ENCODE measurements at regions not wholly inside any gene's neighbourhood (a gene's known extent, or its start where the extent isn't known, plus 50 kb on each side); places are given as distances from the start of the nearest gene placed in this dataset.

DNA sequence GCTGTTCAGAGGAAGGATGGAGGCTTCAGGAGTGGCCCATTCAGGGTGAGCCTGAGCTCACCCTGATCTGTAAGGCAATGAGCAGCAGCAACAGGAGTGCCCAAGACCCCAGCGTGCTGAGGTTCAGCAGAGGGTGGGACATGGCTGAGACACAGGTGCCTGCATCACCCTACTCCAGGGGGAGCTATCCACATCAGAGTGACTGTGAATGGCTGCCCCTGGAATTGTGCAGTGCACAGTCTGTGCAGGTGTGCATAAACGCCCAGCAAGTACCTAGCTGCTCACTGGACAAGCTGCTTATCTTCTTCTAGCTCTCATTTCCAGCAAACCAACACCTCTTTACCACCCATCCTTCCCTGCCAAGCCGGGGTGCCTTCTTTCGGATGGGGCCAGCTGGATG, 140.6 kb upstream of the PRMT8 start:
- TF ChIP-seq, protein P1, sequence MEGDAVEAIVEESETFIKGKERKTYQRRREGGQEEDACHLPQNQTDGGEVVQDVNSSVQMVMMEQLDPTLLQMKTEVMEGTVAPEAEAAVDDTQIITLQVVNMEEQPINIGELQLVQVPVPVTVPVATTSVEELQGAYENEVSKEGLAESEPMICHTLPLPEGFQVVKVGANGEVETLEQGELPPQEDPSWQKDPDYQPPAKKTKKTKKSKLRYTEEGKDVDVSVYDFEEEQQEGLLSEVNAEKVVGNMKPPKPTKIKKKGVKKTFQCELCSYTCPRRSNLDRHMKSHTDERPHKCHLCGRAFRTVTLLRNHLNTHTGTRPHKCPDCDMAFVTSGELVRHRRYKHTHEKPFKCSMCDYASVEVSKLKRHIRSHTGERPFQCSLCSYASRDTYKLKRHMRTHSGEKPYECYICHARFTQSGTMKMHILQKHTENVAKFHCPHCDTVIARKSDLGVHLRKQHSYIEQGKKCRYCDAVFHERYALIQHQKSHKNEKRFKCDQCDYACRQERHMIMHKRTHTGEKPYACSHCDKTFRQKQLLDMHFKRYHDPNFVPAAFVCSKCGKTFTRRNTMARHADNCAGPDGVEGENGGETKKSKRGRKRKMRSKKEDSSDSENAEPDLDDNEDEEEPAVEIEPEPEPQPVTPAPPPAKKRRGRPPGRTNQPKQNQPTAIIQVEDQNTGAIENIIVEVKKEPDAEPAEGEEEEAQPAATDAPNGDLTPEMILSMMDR (IDR thresholded peaks at IDR 0.05; ENCODE audit: low read depth, low read length, missing control alignments): no peak
- in situ Hi-C loops (cut with HindIII; ENCODE audit: low pct_ligation_motif_present, low sequenced_read_pairs): no loop called here
- Histone ChIP-seq H3K36me3 (replicated peaks) (no peaks in the 10 kb centered on the region), H3K27me3 (replicated peaks) (no peaks in the 10 kb centered on the region), H3K4me3 (ENCODE audit: low read depth, low read length) (no peak overlapping the region), H3K27ac (no peak overlapping the region)
- no peak for DNase-seq

DNA sequence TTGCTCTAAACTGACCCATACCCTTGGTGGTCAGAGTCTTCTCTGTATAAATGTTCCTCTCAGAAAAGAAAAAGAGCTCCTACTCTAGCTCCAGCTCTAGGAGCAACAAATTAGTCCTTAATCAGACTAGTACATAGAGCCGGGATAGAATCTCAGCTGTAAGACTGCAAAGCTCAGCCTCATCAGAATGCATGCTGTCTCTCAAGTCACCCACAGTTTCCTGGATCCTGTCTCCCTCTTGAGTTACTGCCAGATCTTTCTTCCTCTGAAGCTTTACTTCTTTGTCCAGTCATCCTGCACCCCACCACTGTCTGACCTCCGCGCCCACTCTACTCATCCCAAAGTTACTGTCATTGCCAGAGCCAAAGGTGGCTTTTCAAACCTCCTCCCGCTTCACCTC, 139.3 kb upstream of the PRMT8 start:
- Histone ChIP-seq H3K36me3 (replicated peaks) (no peaks in the 10 kb centered on the region), H3K27me3 (replicated peaks) (no peaks in the 10 kb centered on the region), H3K4me3 (ENCODE audit: low read depth, low read length) (no peak overlapping the region), H3K27ac (no peak overlapping the region)
- DNase-seq: no peak
- TF ChIP-seq, protein P1 (IDR thresholded peaks at IDR 0.05; ENCODE audit: low read depth, low read length, missing control alignments): no peak
- in situ Hi-C loops (cut with HindIII; ENCODE audit: low pct_ligation_motif_present, low sequenced_read_pairs): no loop called here

DNA sequence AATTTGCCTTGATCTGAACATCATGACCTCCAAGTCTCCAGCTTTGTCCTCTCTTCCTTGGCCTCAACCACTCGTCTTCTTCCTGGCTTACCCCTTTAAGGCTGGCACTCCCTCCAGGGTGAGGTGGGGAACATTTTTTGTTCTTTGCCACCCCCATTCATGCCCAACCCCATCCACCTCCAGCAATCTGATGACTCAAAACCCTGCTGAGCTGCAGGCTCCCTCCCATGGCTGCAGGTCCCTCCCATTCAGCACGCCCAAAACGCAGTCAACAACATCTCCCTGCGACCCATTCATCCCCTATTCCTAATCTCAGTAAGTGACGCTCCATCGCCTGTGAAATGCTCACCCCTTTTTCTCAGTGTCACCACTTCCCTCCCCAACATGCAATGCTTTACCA, 138.8 kb upstream of the PRMT8 start:
- Histone ChIP-seq H3K27me3 (replicated peaks) (no peaks in the 10 kb centered on the region), H3K27ac (no peak overlapping the region), H3K36me3 (replicated peaks) (no peaks in the 10 kb centered on the region), H3K4me3 (ENCODE audit: low read depth, low read length) (no peak overlapping the region)
- in situ Hi-C loops (cut with HindIII; ENCODE audit: low pct_ligation_motif_present, low sequenced_read_pairs): no loop called here
- TF ChIP-seq, protein P1 (IDR thresholded peaks at IDR 0.05; ENCODE audit: low read depth, low read length, missing control alignments): no peak
- no peak for DNase-seq

DNA sequence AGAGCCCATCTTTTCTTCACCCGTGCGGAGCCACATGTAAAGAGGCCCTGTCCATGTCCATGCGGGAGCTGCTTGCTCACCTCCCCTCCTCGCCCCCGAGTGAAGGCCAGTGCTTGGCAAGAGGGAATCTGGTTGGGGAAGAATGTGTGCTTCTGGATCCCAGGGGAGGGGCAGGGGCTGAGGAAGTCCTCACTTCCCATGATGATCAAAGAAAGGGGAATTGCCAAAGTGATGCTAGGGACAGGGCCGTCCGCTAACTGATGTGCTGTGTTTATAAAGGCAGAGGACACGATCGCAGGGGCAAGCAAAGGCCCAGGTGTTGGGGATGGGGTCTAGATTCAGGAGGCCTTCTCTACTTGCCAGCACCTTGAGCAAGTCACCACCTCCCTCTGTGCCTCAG, 137.4 kb upstream of the PRMT8 start:
- in situ Hi-C loops (cut with HindIII; ENCODE audit: low pct_ligation_motif_present, low sequenced_read_pairs): no loop called here
- no peaks in the 10 kb centered on the region for H3K36me3 ChIP-seq (replicated peaks)
- H3K27me3 ChIP-seq (replicated peaks): no peaks in the 10 kb centered on the region
- TF ChIP-seq, protein P1 (IDR thresholded peaks at IDR 0.05; ENCODE audit: low read depth, low read length, missing control alignments): no peak
- H3K27ac ChIP-seq: no peak overlapping the region
- no peak for DNase-seq
- H3K4me3 ChIP-seq (ENCODE audit: low read depth, low read length): no peak overlapping the region

DNA sequence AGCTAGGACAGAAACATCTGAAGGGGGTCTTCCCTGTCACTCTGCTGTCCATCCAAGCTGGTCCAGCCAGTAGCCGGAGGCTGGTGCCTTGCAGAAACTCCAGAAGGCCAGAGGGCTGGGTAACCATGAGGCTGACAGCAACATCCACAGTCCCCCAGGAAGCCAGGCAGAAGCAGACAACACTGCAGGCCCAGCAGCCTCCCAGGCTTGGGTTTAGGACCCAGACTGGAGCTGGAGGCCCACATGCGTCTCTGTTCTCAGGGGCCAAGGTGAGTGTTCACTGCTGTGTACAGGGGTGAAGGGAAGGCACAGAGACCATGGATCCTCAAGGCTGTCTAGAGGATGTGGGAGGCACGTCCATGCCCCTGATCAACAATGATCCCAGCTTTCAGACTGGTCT, 136.4 kb upstream of the PRMT8 start:
- in situ Hi-C loops (cut with HindIII; ENCODE audit: low pct_ligation_motif_present, low sequenced_read_pairs): no loop called here
- Histone ChIP-seq H3K36me3 (replicated peaks) (no peaks in the 10 kb centered on the region), H3K27ac (no peak overlapping the region), H3K27me3 (replicated peaks) (no peaks in the 10 kb centered on the region), H3K4me3 (ENCODE audit: low read depth, low read length) (no peak overlapping the region)
- TF ChIP-seq, protein P1 (IDR thresholded peaks at IDR 0.05; ENCODE audit: low read depth, low read length, missing control alignments): no peak
- no peak for DNase-seq

DNA sequence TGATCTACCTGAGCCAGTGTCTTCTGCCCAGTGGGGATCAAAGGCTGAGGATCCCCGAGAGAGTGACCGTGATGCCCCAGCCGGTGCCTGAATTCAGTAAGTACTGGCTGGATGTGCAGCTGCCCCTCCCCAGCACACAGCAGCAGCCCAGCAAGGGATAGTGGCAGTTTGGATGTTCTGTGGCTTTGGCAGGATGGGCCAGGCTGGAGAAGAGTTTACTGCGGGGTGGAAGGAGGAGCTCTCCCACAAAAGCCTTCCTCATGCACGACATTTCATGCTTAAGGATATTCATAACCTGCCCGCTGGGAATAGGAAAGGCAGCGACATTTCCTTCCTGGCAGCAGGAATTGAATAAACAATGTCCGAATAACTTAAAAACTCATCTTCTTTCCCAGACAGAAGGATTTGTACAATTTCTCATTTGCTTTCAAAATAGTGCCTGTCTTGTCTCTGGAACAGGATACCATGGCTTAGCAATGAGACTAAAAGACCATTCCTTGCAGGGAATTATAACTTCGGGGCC, 135.6 kb upstream of the PRMT8 start:
- Histone ChIP-seq H3K36me3 (replicated peaks) (no peaks in the 10 kb centered on the region), H3K27me3 (replicated peaks) (no peaks in the 10 kb centered on the region), H3K27ac (no peak overlapping the region), H3K4me3 (ENCODE audit: low read depth, low read length) (no peak overlapping the region)
- TF ChIP-seq, protein P1 (IDR thresholded peaks at IDR 0.05; ENCODE audit: low read depth, low read length, missing control alignments): no peak
- in situ Hi-C loops (cut with HindIII; ENCODE audit: low pct_ligation_motif_present, low sequenced_read_pairs): no loop called here
- DNase-seq: no peak
